HEK293 (cell line): ENCODE measurements at regions not wholly inside any gene's neighbourhood (a gene's known extent, or its start where the extent isn't known, plus 50 kb on each side); places are given as distances from the start of the nearest gene placed in this dataset.

Experiments
- PRDM1 ChIP-seq: fragments of 450-650 bp; formaldehyde crosslinking; IDR thresholded peaks from 2 replicates; pipeline ENCODE4; 2016; ENCODE audit warnings: missing biosample characterization, missing genetic modification characterization
- SP2 ChIP-seq: fragments of 450-650 bp; formaldehyde crosslinking; IDR thresholded peaks from 2 replicates; pipeline ENCODE4 v1.5.1; 2016; ENCODE audit warnings: missing biosample characterization, missing genetic modification characterization
- ZNF133 ChIP-seq: fragments of 450-650 bp; formaldehyde crosslinking; IDR thresholded peaks from 2 replicates; pipeline ENCODE4 v1.5.1; 2016; ENCODE audit warnings: missing biosample characterization, missing genetic modification characterization
- ZNF777 ChIP-seq: fragments of 450-650 bp; formaldehyde crosslinking; IDR thresholded peaks from 2 replicates; pipeline ENCODE4 v1.5.1; 2017; ENCODE audit warnings: missing biosample characterization, missing genetic modification characterization, borderline replicate concordance
- TF ChIP-seq, protein P1 (sequence below): fragments of 450-650 bp; formaldehyde crosslinking; IDR thresholded peaks from 2 replicates; pipeline ENCODE4 v1.5.1; 2016; ENCODE audit warnings: missing biosample characterization, missing genetic modification characterization
- TF ChIP-seq, protein P2 (sequence below): fragments of 450-650 bp; formaldehyde crosslinking; IDR thresholded peaks from 2 replicates; pipeline ENCODE4 v1.5.1; 2016; ENCODE audit warnings: missing biosample characterization, missing genetic modification characterization

DNA sequence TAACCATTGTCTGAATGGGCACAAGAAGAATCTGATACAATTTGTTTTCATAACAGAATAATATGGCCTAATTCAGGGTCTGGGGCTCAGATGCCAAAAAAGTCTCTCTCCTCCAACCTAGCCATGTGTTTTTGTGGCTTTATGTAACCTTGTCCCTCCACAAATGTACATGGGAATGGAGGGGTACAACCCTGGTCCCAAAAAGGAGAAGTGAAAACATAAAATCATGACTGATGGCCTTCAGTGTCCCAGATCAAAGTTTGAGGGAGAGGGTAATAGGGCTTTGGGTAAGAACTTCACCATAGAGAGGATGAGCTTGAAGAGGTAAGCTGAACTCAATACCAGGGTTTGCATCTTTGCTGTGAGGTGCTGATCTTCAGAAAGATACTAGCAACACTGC is 136.3 kb upstream of the BACH2 start:
- TF ChIP-seq ZNF777 (tag by site-specific recombination) (no peak), ZNF133 (tag by site-specific recombination) (no peak), SP2 (tag by site-specific recombination) (no peak), PRDM1 (tag by site-specific recombination) (no peak)
- TF ChIP-seq, protein P1, sequence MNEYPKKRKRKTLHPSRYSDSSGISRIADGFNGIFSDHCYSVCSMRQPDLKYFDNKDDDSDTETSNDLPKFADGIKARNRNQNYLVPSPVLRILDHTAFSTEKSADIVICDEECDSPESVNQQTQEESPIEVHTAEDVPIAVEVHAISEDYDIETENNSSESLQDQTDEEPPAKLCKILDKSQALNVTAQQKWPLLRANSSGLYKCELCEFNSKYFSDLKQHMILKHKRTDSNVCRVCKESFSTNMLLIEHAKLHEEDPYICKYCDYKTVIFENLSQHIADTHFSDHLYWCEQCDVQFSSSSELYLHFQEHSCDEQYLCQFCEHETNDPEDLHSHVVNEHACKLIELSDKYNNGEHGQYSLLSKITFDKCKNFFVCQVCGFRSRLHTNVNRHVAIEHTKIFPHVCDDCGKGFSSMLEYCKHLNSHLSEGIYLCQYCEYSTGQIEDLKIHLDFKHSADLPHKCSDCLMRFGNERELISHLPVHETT (tag by site-specific recombination): no peak
- TF ChIP-seq, protein P2, sequence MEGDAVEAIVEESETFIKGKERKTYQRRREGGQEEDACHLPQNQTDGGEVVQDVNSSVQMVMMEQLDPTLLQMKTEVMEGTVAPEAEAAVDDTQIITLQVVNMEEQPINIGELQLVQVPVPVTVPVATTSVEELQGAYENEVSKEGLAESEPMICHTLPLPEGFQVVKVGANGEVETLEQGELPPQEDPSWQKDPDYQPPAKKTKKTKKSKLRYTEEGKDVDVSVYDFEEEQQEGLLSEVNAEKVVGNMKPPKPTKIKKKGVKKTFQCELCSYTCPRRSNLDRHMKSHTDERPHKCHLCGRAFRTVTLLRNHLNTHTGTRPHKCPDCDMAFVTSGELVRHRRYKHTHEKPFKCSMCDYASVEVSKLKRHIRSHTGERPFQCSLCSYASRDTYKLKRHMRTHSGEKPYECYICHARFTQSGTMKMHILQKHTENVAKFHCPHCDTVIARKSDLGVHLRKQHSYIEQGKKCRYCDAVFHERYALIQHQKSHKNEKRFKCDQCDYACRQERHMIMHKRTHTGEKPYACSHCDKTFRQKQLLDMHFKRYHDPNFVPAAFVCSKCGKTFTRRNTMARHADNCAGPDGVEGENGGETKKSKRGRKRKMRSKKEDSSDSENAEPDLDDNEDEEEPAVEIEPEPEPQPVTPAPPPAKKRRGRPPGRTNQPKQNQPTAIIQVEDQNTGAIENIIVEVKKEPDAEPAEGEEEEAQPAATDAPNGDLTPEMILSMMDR: no peak
